H1 (cell line): ENCODE measurements at regions not wholly inside any gene's neighbourhood (a gene's known extent, or its start where the extent isn't known, plus 50 kb on each side); places are given as distances from the start of the nearest gene placed in this dataset.

ENCODE experiments used
- KDM4A ChIP-seq: IDR thresholded peaks from one replicate; pipeline ENCODE4 v1.7.1; 2012; ENCODE audit warnings: low read depth, mild to moderate bottlenecking, moderate library complexity, low read length, inconsistent platforms; ENCODE audit not compliant: severe bottlenecking

DNA sequence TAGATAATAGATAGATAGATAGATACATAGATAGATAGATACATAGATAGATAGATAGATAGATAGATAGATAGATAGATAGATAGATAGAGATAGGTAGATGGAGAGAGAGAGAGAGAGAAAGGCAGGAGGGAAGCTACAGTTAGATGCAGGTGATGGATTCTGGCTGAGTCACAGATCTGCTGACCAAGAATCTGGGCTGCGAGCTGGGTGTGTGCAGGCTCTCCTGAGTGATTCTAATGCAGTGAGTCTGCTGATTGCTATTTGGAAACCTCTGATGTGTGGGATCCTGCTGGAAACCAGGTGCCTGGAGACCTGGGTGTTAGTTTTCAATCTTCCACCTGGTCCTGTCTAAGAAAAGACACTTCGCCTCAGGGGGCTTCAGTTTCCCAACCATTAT, 1441.8 kb downstream of the TBC1D22A start (continued):
- TF ChIP-seq KDM4A = no peak
